ENCODE measurements at regions not wholly inside any gene's neighbourhood (a gene's known extent, or its start where the extent isn't known, plus 50 kb on each side); places are given as distances from the start of the nearest gene placed in this dataset.
"Not testable (repeated sequence)": the region's sequence is repeated elsewhere in the genome, so short reads cannot be mapped to it uniquely, and the experiment has no call there.

GRCh38 chr9:38482918-38483592 is 58.8 kb upstream of the IGFBPL1 start:
- TF ChIP-seq POLR2A (IDR thresholded peaks at IDR 0.05) (no peak), CTCF (IDR thresholded peaks at IDR 0.05) (no peak)
- H3K36me3 ChIP-seq = no peaks in the 10 kb centered on the region
- H3K4me3 ChIP-seq = no peak overlapping the region
- WGBS (ENCODE audit: insufficient coverage, low coverage, low lambda C conversion rate, missing lambda C conversion rate) = 46% methylated on average over 7 of the region's 10 CpGs
- H3K27me3 ChIP-seq = no peaks in the 10 kb centered on the region
- no peak overlapping the region for H3K27ac ChIP-seq
- ATAC-seq (no peak), DNase-seq (no peak)
- H3K4me1 ChIP-seq = no peaks in the 10 kb centered on the region
- no peaks in the 10 kb centered on the region for H3K9me3 ChIP-seq
- intact Hi-C loops (cut with DNase I) = no loop called here

GRCh38 chr9:38478211-38478610 is 54.0 kb upstream of the IGFBPL1 start:
- intact Hi-C loops (cut with DNase I) = no loop called here
- Histone ChIP-seq H3K4me3 (no peak overlapping the region), H3K36me3 (no peaks in the 10 kb centered on the region), H3K4me1 (no peaks in the 10 kb centered on the region), H3K9me3 (no peaks in the 10 kb centered on the region), H3K27me3 (no peaks in the 10 kb centered on the region), H3K27ac (no peak overlapping the region)
- WGBS (ENCODE audit: insufficient coverage, low coverage, low lambda C conversion rate, missing lambda C conversion rate) = 94% methylated on average over 12 of the region's 22 CpGs
- DNase-seq (no peak), ATAC-seq (peak in 1 of 4 donors; percentile 25)
- no peak for TF ChIP-seq CTCF (IDR thresholded peaks at IDR 0.05)
- no peak for TF ChIP-seq POLR2A (IDR thresholded peaks at IDR 0.05)

GRCh38 chr9:38474476-38474875 is 50.2 kb upstream of the IGFBPL1 start:
- H3K4me1 ChIP-seq; H3K4me3 ChIP-seq; H3K9me3 ChIP-seq; H3K36me3 ChIP-seq; H3K27ac ChIP-seq; H3K27me3 ChIP-seq; intact Hi-C loops (cut with DNase I): not testable (repeated sequence)
- DNase-seq (peak in 1 of 3 donors; percentile 28), ATAC-seq (peak; percentile 55 to 93 (median 74))
- WGBS (ENCODE audit: insufficient coverage, low coverage, low lambda C conversion rate, missing lambda C conversion rate) = 83% methylated on average over 3 of the region's 4 CpGs

Data from right lobe of liver (tissue), 6 donors.